Large intestine (tissue), 3 donors: ENCODE measurements at regions not wholly inside any gene's neighbourhood (a gene's known extent, or its start where the extent isn't known, plus 50 kb on each side); places are given as distances from the start of the nearest gene placed in this dataset.
"Not testable (repeated sequence)": the region's sequence is repeated elsewhere in the genome, so short reads cannot be mapped to it uniquely, and the experiment has no call there.

Source experiments
- DNase-seq, 2 donors: peaks; one replicate each; pipeline versions ENCODE4 v3.0.0 to v3.0.0-alpha.2; 2013
- H3K27ac ChIP-seq: one replicate; pipeline ENCODE4 v1.5.1; 2013; ENCODE audit warnings: low read length
- H3K27me3 ChIP-seq: 2 replicates; pipeline ENCODE4 v1.6.1; 2013; ENCODE audit warnings: low read length; ENCODE audit not compliant: control insufficient read depth, insufficient read depth
- H3K36me3 ChIP-seq: 2 replicates; pipeline ENCODE4 v1.6.1; 2013; ENCODE audit warnings: low read length; ENCODE audit not compliant: control insufficient read depth, insufficient read depth
- H3K4me1 ChIP-seq: one replicate; pipeline ENCODE4 v1.6.1; 2013; ENCODE audit warnings: low read length; ENCODE audit not compliant: control insufficient read depth, insufficient read depth
- H3K4me3 ChIP-seq: one replicate; pipeline ENCODE4 v1.5.1; 2013; ENCODE audit warnings: low read length
- H3K9me3 ChIP-seq: one replicate; pipeline ENCODE4 v1.6.1; 2013; ENCODE audit warnings: mild to moderate bottlenecking, low read depth, low read length, moderate library complexity; ENCODE audit not compliant: control insufficient read depth
- WGBS: methylation state at CpG from one replicate; pipeline ENCODE4 v1.1.5; 2013; ENCODE audit warnings: low lambda C conversion rate; ENCODE audit not compliant: insufficient coverage; 5-methylcytosine and 5-hydroxymethylcytosine counted together

DNA sequence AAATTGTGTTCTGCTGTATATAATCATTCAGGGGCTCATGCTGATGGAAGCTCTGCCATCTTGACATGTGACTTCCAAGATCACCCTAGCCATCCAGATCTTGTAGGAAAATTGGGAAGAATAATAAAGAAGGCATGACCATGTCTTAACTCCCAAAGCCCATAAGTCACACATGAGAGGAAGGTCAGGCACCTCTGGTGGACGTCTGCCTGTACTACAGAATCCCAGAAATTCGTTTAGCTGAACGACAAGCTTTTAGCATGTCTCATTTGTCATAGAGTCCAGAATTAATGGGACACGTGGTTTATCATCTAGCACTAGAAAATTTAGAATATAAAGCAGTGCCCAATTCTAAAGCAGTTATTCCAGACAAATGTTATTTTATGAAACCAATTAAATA, 212.7 kb downstream of the CENPC start:
- no peak for DNase-seq
- 40% methylated on average over 1 of the region's 4 CpGs for WGBS
- no peaks in the 10 kb centered on the region for H3K4me1 ChIP-seq
- no peak overlapping the region for H3K4me3 ChIP-seq
- no peaks in the 10 kb centered on the region for H3K36me3 ChIP-seq
- H3K27me3 ChIP-seq, result no peaks in the 10 kb centered on the region
- no peaks in the 10 kb centered on the region for H3K9me3 ChIP-seq
- no peak overlapping the region for H3K27ac ChIP-seq

DNA sequence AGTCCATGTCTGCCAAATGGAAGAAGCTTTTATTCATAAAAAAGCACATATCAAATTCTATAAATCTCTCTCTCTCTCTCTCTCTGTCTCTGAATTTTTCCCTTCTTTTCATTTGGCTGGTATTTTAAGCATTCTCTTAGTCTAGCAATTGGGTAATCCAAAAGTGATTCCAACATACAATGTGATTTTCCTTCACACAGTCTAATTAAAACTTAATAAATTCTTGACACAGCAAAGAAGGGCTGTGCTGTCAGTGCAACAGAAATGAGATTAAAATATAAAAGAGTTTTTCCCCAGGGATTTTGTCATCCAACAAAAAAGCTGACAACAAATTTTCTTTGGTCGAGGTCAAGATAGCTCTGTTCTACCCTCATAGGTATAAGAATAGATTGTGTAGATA, 216.9 kb downstream of the CENPC start:
- H3K4me1 ChIP-seq, result no peaks in the 10 kb centered on the region
- H3K9me3 ChIP-seq, result no peaks in the 10 kb centered on the region
- no peak for DNase-seq
- WGBS, result 100% methylated on average over 1 of the region's 1 CpG
- peaks cover 2% of the 10 kb centered on the region for H3K27me3 ChIP-seq
- no peak overlapping the region for H3K4me3 ChIP-seq
- H3K36me3 ChIP-seq, result no peaks in the 10 kb centered on the region
- no peak overlapping the region for H3K27ac ChIP-seq

DNA sequence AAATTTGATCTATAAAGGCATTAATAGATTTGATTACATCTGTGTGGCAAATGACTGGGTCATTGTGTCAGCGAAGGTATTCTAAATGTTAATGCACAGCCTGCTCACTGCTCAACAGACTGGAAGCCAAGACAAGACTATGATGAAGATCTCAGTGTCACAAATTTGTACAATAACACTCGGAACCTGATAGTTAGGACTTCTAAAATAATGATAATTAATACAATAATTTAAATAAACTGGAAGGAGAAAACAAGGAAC, 217.4 kb downstream of the CENPC start:
- Histone ChIP-seq H3K27me3 (peaks cover 2% of the 10 kb centered on the region), H3K4me3 (no peak overlapping the region), H3K9me3 (no peaks in the 10 kb centered on the region), H3K4me1 (no peaks in the 10 kb centered on the region), H3K27ac (no peak overlapping the region), H3K36me3 (no peaks in the 10 kb centered on the region)
- 71% methylated on average over 1 of the region's 2 CpGs for WGBS
- DNase-seq, result no peak

DNA sequence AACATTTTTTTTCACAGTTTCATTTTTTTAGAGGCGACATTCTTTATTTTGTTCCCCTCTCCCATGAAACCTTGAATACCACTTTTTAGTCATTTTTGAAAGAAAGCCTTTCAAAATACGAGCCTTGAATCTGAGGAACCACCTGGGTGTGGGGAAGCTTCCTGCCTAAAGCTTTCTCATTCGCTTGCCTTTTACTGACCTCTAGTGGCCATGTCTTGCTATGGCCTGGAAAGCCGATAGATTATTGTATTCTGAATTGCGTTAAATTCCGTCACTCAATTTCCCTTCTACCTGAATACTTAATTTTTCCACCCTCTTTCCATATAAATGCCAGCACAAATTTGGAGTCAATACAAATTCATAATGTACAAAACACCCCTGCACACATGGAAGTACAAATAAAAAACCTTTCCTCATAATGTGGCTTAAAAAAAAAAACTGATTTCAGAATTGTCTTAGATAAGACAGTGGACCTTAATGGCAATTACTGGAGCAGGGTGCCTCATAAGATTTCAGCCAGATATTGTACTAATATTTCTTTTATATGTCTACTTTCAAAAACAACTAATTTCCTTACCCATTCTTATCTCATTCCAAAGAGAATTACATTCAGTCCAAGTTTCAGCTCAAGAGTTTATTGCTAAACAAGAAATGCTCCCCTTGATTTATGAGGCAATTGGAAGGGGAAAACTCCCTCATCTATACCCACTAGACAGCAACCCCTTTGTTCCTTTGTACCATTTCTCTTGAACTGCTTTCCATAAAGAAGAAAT, 217.9 kb downstream of the CENPC start:
- Histone ChIP-seq H3K9me3 (no peaks in the 10 kb centered on the region), H3K4me3 (no peak overlapping the region), H3K27me3 (peaks cover 2% of the 10 kb centered on the region), H3K4me1 (no peaks in the 10 kb centered on the region), H3K36me3 (no peaks in the 10 kb centered on the region), H3K27ac (no peak overlapping the region)
- WGBS, result 25% methylated on average over 2 of the region's 6 CpGs
- peak; percentile 23 to 40 for DNase-seq

DNA sequence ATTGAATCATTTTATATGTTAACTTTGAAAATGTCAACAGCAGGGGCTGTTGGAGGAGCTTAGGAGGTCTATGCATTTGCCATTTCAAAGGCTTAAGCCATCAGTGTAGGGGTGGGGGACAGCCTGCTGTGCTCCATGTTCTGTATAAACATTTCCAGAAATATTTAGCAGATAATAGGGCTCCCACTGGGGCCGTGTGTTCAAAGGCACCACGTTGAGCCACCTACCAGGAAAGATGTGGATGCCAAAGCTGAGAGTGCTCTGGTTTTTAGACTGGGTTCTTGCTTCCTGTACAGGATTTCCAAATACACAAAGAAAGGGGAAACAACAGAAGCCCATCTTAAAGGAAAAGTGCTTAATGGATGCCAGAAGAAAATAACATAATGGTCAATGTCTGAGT, 219.5 kb downstream of the CENPC start:
- no peak overlapping the region for H3K27ac ChIP-seq
- H3K36me3 ChIP-seq, result no peaks in the 10 kb centered on the region
- peaks cover 2% of the 10 kb centered on the region for H3K27me3 ChIP-seq
- no CpG with 5 or more reads among the region's 2 CpGs for WGBS
- H3K4me3 ChIP-seq, result no peak overlapping the region
- no peaks in the 10 kb centered on the region for H3K4me1 ChIP-seq
- H3K9me3 ChIP-seq, result no peaks in the 10 kb centered on the region
- DNase-seq, result no peak

DNA sequence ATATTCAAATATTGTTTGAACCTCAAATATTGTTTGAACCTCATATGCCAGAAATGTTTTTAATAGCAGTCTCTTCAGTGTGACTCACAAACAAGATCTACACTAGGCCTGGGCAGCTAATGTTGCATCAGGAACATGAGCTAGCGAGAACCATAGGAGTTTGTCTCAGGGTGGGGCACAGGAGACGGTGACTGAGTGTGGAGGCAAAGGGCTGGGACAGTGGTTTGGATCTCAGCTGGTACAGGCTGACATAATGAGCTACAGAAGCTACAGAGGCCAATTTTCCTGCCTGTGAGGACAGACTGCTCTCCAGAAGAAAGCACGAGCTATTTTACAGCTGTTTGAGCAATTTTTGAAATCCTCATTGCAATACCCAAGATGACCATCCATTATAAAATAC, 224.7 kb downstream of the CENPC start:
- Histone ChIP-seq H3K36me3 (no peaks in the 10 kb centered on the region), H3K4me3 (no peak overlapping the region), H3K27ac (no peak overlapping the region), H3K27me3 (peaks cover under 1% of the 10 kb centered on the region), H3K4me1 (no peaks in the 10 kb centered on the region), H3K9me3 (no peaks in the 10 kb centered on the region)
- WGBS, result no CpG with 5 or more reads among the region's 3 CpGs
- DNase-seq, result no peak

DNA sequence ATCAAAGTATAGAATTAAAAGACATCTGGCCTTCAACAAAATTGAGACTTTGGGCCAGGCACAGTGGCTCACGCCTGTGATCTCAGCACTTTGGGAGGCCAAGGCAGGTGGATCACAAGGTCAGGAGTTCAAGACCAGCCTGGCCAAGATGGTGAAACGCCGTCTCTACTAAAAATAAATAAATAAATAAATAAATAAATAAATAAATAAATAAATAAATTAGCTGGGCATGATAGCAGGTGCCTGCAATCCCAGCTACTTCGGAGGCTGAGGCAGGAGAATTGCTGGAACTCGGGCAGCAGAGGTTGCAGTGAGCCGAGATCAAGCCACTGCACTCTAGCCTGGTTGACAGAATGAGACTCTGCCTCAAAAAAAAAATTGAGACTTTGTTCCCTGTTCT, 225.7 kb downstream of the CENPC start:
- not testable (repeated sequence) for H3K9me3 ChIP-seq, DNase-seq, H3K36me3 ChIP-seq, H3K27ac ChIP-seq, H3K27me3 ChIP-seq, H3K4me3 ChIP-seq, H3K4me1 ChIP-seq
- 100% methylated on average over 2 of the region's 6 CpGs for WGBS

DNA sequence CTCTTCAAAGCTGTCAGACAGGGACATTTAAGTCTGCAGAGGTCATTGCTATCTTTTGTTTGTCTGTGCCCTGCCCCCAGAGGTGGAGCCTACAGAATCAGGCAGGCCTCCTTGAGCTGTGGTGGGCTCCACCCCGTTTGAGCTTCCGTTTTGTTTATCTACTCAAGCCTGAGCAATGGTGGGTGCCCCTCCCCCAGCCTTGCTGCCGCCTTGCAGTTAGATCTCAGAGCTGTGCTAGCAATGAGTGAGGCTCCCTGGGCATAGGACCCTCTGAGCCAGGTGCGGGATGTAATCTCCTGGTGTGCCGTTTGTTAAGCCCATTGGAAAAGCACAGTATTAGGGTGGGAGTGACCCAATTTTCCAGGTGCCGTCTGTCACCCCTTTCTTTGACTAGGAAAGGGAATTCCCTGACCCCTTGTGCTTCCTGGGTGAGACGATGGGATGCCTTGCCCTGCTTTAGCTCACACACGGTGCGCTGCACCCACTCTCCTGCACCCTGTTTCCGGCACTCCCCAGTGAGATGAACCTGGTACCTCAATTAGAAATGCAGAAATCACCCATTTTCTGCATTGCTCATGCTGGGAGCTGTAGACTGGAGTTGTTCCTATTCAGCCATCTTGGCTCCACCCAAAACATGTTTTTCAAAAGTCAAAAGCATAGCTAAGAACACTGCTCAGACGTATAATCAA, 244.7 kb downstream of the CENPC start:
- H3K9me3 ChIP-seq, H3K4me1 ChIP-seq, H3K27ac ChIP-seq, H3K36me3 ChIP-seq, DNase-seq, H3K27me3 ChIP-seq, H3K4me3 ChIP-seq: not testable (repeated sequence)
- WGBS, result no CpG with 5 or more reads among the region's 11 CpGs

DNA sequence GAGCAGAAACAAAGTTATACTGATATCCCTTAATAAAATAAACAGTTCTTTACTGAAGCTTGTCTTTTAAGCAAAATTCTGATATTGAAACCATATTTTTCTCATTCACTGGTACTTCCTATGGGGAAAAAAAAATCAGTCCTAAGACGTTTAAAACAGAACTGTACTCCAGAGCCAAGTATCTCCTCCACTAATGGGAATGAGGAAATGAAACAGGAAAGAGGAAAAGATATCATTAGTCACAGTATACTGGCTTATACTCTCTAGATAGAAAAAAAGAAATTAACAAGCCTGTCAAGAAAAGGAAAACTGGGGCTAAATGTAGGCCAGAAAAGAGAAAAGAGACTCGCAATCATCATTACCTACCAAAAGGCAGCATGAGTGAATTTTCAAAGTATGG, 252.7 kb downstream of the CENPC start:
- H3K9me3 ChIP-seq, result no peaks in the 10 kb centered on the region
- no peak overlapping the region for H3K4me3 ChIP-seq
- H3K36me3 ChIP-seq, result no peaks in the 10 kb centered on the region
- no peaks in the 10 kb centered on the region for H3K4me1 ChIP-seq
- no peak for DNase-seq
- no peaks in the 10 kb centered on the region for H3K27me3 ChIP-seq
- 60% methylated on average over 1 of the region's 2 CpGs for WGBS
- H3K27ac ChIP-seq, result no peak overlapping the region

DNA sequence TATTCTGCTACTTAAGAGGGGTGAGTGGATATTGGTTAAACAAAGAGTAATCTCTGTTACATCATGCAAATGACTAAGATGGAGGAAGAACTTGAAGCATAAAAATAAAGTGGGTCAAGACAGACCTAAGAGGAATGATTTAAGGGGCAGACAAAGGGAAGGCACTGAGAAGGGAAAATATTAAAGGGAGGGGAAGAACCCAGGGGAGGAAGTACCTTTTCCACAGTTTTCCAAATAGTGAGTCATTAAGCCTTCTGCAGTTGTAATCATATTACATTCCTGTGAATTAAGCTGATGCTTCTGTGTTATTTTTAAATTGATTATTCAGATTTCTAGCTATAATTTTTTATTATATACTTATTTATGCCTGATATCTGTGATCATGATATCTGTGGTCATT, 253.3 kb downstream of the CENPC start:
- DNase-seq, result no peak
- no peaks in the 10 kb centered on the region for H3K4me1 ChIP-seq
- no peak overlapping the region for H3K27ac ChIP-seq
- peaks cover under 1% of the 10 kb centered on the region for H3K9me3 ChIP-seq
- no peaks in the 10 kb centered on the region for H3K27me3 ChIP-seq
- H3K36me3 ChIP-seq, result no peaks in the 10 kb centered on the region
- H3K4me3 ChIP-seq, result no peak overlapping the region

DNA sequence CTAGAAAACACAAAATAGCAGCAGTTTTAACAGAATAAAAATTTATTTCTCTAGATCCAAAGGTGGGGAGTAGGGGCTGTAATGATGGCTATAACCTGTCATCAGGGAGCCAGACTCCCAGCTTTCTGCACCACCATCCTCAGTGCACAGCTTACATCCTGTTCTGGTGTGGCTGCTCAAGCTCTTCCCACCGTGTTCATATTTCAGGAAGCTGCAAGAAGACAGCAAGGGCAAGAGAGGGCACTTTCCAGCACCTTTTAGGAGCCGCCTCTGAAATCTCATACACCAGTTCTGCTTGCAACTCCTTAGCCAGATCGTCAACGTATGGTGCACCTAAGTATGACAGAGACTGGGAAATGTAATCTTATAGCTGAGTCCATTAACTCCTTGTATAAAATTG, 253.7 kb downstream of the CENPC start:
- Histone ChIP-seq H3K36me3 (no peaks in the 10 kb centered on the region), H3K4me1 (no peaks in the 10 kb centered on the region), H3K27ac (no peak overlapping the region), H3K9me3 (peaks cover 5% of the 10 kb centered on the region), H3K27me3 (no peaks in the 10 kb centered on the region), H3K4me3 (no peak overlapping the region)
- WGBS, result 60% methylated on average over 2 of the region's 4 CpGs
- DNase-seq, result no peak
